HG03135 (cell line): ENCODE measurements at regions not wholly inside any gene's neighbourhood (a gene's known extent, or its start where the extent isn't known, plus 50 kb on each side); places are given as distances from the start of the nearest gene placed in this dataset.

ENCODE experiments used
- ATAC-seq: cut with Tn5 transposase; IDR thresholded peaks from one replicate; pipeline ENCODE4 v1.9.1; 2021; ENCODE audit warnings: mild to moderate bottlenecking, moderate library complexity; ENCODE audit not compliant: unreplicated experiment

DNA sequence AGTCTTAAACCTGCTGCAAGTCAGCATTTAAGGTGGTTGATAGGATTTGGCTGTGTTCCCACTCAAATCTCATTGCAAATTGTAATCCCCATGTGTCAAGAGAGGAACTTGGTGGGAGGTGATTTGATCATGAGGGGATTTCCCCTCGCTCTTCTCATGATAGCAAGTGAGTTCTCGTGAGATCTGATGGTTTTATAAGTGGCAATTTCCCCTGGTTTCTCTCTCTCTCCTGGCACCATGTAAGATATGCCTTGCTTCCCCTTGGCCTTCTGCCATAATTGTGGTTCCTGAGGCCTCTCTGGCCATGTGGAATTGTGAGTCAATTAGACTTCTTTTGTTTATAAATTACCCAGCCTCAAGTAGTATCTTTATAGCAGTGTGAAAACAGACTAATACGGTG, 84.3 kb upstream of the SMC2 start:
- no peak for ATAC-seq

DNA sequence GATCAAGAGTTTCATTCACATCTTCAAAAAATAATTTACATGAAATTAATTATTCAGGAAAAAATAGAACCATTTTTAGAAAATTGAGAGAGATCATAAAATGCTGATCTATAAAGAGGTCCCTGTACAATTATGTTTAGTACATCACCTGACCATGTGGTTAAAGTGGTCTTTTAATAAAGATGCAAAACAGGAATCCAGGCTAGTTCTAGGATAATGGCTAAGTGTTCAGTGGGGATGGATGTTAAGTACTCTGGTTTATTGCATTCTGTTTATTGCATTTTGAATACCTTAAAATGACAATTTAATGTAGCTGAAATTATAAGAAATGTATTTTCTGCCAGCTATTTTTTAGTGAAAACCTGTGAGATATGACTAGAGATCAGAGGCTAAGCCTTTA, 72.0 kb upstream of the SMC2 start:
- no peak for ATAC-seq

DNA sequence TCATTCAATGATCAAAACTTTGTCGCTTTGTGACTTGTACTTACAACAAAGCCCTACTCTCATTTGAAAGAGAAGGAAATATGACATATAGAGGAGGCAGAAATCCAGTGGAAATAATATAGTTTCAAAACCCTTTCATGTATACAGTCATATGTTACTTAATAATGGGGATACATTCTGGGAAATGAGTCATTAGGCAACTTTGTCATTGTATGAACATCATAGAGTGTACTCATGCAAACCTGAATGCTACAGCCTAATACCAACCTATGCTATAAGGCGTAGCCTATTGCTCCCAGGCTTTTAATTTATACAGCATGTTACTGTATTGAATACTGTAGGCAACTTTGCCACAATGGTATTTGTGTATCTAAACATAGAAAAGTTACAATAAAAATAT, 69.0 kb upstream of the SMC2 start:
- ATAC-seq, result no peak

DNA sequence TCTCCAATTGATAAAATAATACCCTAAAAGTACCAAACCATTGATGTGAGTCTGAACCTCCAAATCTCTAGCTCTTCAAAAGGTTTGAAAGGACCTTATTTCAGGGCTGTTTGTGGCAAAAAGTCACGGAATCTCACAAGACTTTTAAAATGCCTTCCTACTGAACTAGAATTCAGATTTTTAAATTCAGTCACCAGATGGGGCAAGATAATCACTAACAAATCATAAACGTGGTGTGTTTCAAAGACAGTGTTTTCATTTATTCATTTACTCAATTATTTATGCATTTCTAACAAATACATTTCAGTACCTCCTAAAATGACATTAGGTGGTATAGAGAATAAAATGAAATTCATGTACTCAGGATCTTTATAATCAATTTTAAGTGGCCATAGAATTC, 68.2 kb upstream of the SMC2 start:
- ATAC-seq, result no peak

DNA sequence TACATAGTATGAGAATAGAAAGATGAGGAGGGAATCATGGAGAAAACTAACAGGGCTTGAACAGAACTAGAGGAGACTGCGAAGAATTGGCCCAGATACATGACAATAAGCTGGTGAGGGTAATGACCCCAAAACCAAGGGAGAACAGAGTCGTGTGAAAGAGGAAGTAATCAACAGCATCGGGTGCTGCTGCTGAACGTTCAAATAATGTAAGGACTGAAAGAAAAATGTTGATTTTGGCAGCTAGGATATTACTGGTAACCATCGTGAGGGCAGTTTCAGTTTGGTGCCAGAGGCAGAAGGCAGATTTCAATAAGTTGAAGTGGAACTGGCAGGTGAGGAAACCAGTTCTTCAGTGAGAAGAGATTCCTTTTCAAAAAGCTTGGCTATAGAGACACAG, 66.8 kb upstream of the SMC2 start:
- no peak for ATAC-seq

DNA sequence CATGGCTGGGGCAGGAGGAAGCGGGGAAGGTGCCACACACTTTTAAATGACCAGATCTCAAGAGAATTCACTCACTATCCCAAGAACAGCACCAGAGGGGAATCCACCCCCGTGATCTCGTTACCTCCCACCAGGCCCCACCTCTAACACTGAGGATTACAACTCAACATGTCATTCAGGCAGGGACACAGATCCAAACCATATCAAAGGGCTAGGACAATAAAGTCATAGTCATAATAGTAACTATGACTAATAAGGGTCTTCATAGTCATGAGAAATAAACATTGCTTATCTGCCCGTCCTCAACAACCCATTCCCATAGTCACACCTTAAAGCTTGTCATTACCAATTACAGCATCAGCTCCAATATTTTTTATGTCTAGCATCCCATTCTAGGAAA, 65.3 kb upstream of the SMC2 start:
- ATAC-seq, result no peak
